Upper lobe of left lung (tissue), 6 donors: ENCODE measurements at regions not wholly inside any gene's neighbourhood (a gene's known extent, or its start where the extent isn't known, plus 50 kb on each side); places are given as distances from the start of the nearest gene placed in this dataset.

ENCODE experiments used
- ATAC-seq, 2 donors: fragments of 200-7000 bp; cut with Tn5 transposase; one replicate each; pipeline ENCODE4 v1.9.1; 2022; ENCODE audit warnings: mild to moderate bottlenecking in 2 of 2, moderate library complexity in 2 of 2; ENCODE audit not compliant: low FRiP score in 2 of 2
- DNase-seq, 2 donors: peaks; one replicate each; pipeline ENCODE4 v3.0.0-alpha.2; 2019 to 2020
- H3K27ac ChIP-seq, 4 donors: fragments of 200-600 bp; sonication (generic); one replicate each; pipeline ENCODE4 v1.5.1; 2016 to 2019
- H3K27me3 ChIP-seq, 4 donors: fragments of 200-600 bp; sonication (generic); one replicate each; pipeline ENCODE4 v1.5.1; 2017 to 2019
- H3K36me3 ChIP-seq, 4 donors: fragments of 200-600 bp; sonication (generic); one replicate each; pipeline ENCODE4 v1.5.1; 2016 to 2019
- H3K4me1 ChIP-seq, 4 donors: fragments of 200-600 bp; sonication (generic); one replicate each; pipeline ENCODE4 v1.5.1; 2018 to 2019
- H3K4me3 ChIP-seq, 4 donors: fragments of 200-600 bp; sonication (generic); one replicate each; pipeline ENCODE4 v1.5.1; 2017 to 2019; ENCODE audit warnings: mild to moderate bottlenecking in 2 of 4, moderate library complexity in 1 of 4
- H3K9me3 ChIP-seq, 4 donors: fragments of 200-600 bp; sonication (generic); one replicate each; pipeline ENCODE4 v1.5.1; 2018 to 2019
- CTCF ChIP-seq, 6 experiments: fragments of 450-650 bp in 4 of 6; fragments of 200-600 bp in 2 of 6; sonication (generic) in 2 of 6; IDR thresholded peaks; one replicate each; pipeline ENCODE4 v1.5.1; 2016 to 2019; ENCODE audit warnings: antibody characterized with exemption in 6 of 6
- EP300 ChIP-seq, 4 donors: sonication (generic); formaldehyde crosslinking; IDR thresholded peaks; one replicate each; pipeline ENCODE4 v1.5.1; 2017; ENCODE audit warnings: antibody characterized with exemption in 4 of 4, control low read depth in 2 of 4
- POLR2A ChIP-seq, 4 donors: fragments of 450-650 bp; IDR thresholded peaks; one replicate each; pipeline ENCODE4 v1.5.1; 2016 to 2017; ENCODE audit warnings: antibody characterized with exemption in 4 of 4, mild to moderate bottlenecking in 2 of 4
- POLR2AphosphoS5 ChIP-seq, 2 donors: sonication (generic); formaldehyde crosslinking; IDR thresholded peaks; one replicate each; pipeline ENCODE4 v1.5.1; 2017; ENCODE audit warnings: antibody characterized with exemption in 2 of 2
- WGBS, 2 donors: methylation state at CpG; one replicate each; pipeline ENCODE4 v1.1.5; 2017 to 2018; 5-methylcytosine and 5-hydroxymethylcytosine counted together
- donor health status: DM: no; HTN: no; CAD: no; lungs with moderate emphysema.
- donor health status: DM: no; HTN: yes; CAD: no; lungs with severe emphysema.

DNA sequence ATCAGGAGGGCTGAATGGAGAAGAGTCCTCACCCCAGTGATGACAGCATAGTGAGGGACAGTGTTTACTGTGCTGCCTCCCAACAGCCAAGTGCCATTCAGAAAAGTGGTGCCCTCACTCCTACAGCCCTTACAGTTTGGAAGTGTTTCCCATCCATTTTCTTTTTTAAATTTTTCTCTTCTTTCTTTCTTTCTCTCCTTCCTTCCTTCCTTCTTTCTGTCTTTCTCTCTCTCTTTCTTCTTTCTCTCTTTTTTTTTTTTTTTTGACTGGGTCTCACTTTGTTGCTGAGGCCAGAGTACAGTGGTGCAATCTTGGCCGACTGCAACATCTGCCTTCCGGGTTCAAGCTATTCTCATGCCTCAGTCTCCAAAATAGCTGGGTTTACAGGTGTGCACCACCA lies 755.3 kb downstream of the UQCRFS1 start:
- 90 to 100% methylated on average over 1 to 2 of the region's 2 CpGs for whole genome bisulfite sequencing, 2 donors
- no peak overlapping the region for H3K4me3 ChIP-seq
- no peaks in the 10 kb centered on the region for H3K9me3 ChIP-seq
- TF ChIP-seq EP300 (IDR thresholded peaks at IDR 0.05) (no peak), POLR2A (IDR thresholded peaks at IDR 0.05) (no peak), CTCF (IDR thresholded peaks at IDR 0.05) (no peak), POLR2AphosphoS5 (IDR thresholded peaks at IDR 0.05) (no peak)
- no peak overlapping the region for H3K27ac ChIP-seq
- H3K4me1 ChIP-seq = no peaks in the 10 kb centered on the region
- H3K27me3 ChIP-seq = no peaks in the 10 kb centered on the region
- no peak for ATAC-seq
- DNase-seq = no peak
- H3K36me3 ChIP-seq = no peaks in the 10 kb centered on the region

DNA sequence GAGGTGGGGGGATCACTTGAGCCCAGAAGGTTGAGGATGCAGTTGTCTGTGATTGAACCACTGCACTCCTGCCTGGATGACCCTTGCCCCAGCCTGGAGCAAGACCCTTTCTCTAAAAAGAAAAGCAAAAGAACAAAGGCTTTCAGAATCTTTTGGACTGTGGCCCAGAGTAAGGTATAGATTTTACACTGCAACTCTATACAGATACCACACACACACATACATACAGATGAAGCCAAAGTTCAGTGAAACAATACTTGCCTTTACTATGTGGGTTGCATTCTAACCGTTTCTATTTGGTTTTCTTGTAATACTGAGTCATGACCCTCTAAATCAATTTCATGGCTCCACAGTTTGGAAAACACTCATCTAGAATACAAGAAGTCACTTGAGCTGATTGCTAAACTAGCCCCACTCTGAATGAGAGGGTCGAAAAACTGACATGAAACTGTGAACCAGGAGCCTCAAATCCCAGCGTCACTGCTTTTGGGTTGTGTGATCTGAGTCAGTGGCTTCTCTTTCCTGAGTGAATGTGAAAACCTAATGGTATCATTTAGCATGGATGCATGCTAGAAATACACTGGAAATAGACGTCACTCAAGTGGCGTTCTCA lies 756.1 kb downstream of the UQCRFS1 start:
- no peak for ATAC-seq
- Histone ChIP-seq H3K4me1 (no peaks in the 10 kb centered on the region), H3K27me3 (no peaks in the 10 kb centered on the region), H3K36me3 (no peaks in the 10 kb centered on the region), H3K9me3 (no peaks in the 10 kb centered on the region), H3K4me3 (no peak overlapping the region), H3K27ac (no peak overlapping the region)
- TF ChIP-seq POLR2AphosphoS5 (IDR thresholded peaks at IDR 0.05) (no peak), POLR2A (IDR thresholded peaks at IDR 0.05) (no peak), EP300 (IDR thresholded peaks at IDR 0.05) (no peak), CTCF (IDR thresholded peaks at IDR 0.05) (no peak)
- DNase-seq = no peak
- WGBS, 2 donors = 56 to 61% methylated on average over 5 of the region's 5 CpGs

DNA sequence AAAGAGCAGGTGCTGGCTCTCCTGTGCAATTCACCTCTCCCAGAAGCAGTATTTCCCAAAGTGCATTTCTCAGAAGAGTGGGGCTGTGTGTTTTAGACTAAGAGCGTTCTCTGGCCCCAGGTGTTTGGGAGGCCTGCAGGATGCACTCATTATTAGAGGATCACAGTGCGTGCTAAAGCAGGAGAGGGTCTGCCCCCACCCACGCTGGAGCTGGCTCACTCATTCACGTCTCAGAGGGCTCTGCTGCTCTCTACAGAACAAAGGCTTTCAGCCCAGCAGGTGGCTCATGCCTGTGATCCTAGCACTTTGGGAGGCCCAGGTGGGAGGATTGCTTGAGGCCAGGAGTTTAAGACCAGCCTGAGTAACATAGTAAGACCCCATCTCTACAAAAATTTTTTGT lies 756.7 kb downstream of the UQCRFS1 start:
- ATAC-seq (no peak), DNase-seq (no peak)
- 70 to 81% methylated on average over 3 to 4 of the region's 4 CpGs for WGBS, 2 donors
- Histone ChIP-seq H3K4me1 (no peaks in the 10 kb centered on the region), H3K9me3 (no peaks in the 10 kb centered on the region), H3K27me3 (no peaks in the 10 kb centered on the region), H3K27ac (no peak overlapping the region), H3K4me3 (no peak overlapping the region), H3K36me3 (no peaks in the 10 kb centered on the region)
- TF ChIP-seq CTCF (IDR thresholded peaks at IDR 0.05) (no peak), EP300 (IDR thresholded peaks at IDR 0.05) (no peak), POLR2AphosphoS5 (IDR thresholded peaks at IDR 0.05) (no peak), POLR2A (IDR thresholded peaks at IDR 0.05) (no peak)

- H3K9me3 ChIP-seq = no peaks in the 10 kb centered on the region
- ATAC-seq (no peak), DNase-seq (no peak)
- 60 to 68% methylated on average over 3 of the region's 3 CpGs for whole genome bisulfite sequencing, 2 donors
- TF ChIP-seq CTCF (IDR thresholded peaks at IDR 0.05) (no peak), POLR2AphosphoS5 (IDR thresholded peaks at IDR 0.05) (no peak), POLR2A (IDR thresholded peaks at IDR 0.05) (no peak), EP300 (IDR thresholded peaks at IDR 0.05) (no peak)
- H3K4me3 ChIP-seq = no peak overlapping the region
- no peak overlapping the region for H3K27ac ChIP-seq
- no peaks in the 10 kb centered on the region for H3K4me1 ChIP-seq
- no peaks in the 10 kb centered on the region for H3K27me3 ChIP-seq
- no peaks in the 10 kb centered on the region for H3K36me3 ChIP-seq
Observed at GRCh38 chr19:28454083-28454482, 758.9 kb downstream of the UQCRFS1 start.

DNA sequence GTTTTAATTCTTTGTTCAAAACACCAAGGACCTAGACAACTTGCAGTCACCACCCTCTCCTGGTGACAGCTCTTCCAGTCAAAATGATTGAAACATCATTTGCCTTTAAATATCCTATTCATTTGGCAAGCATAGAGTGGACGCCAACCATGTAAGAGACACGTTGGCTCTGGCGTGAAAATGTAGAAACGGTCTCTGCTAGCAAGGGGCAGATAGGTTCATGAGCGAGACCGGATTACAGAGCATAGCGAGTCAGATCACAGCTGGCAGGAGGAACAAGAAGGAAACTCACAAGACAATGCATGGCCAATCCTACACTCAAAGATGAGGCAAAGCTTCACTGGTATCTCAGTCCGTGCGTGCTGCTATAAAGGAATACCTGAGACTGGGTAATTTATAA lies 759.5 kb downstream of the UQCRFS1 start:
- Histone ChIP-seq H3K27me3 (no peaks in the 10 kb centered on the region), H3K9me3 (no peaks in the 10 kb centered on the region), H3K4me3 (no peak overlapping the region), H3K36me3 (no peaks in the 10 kb centered on the region), H3K27ac (no peak overlapping the region), H3K4me1 (no peaks in the 10 kb centered on the region)
- DNase-seq (no peak), ATAC-seq (no peak)
- 86 to 87% methylated on average over 9 of the region's 9 CpGs for WGBS, 2 donors
- TF ChIP-seq EP300 (IDR thresholded peaks at IDR 0.05) (no peak), POLR2AphosphoS5 (IDR thresholded peaks at IDR 0.05) (no peak), POLR2A (IDR thresholded peaks at IDR 0.05) (no peak), CTCF (IDR thresholded peaks at IDR 0.05) (no peak)
